ENCODE measurements at regions not wholly inside any gene's neighbourhood (a gene's known extent, or its start where the extent isn't known, plus 50 kb on each side); places are given as distances from the start of the nearest gene placed in this dataset.

DNA sequence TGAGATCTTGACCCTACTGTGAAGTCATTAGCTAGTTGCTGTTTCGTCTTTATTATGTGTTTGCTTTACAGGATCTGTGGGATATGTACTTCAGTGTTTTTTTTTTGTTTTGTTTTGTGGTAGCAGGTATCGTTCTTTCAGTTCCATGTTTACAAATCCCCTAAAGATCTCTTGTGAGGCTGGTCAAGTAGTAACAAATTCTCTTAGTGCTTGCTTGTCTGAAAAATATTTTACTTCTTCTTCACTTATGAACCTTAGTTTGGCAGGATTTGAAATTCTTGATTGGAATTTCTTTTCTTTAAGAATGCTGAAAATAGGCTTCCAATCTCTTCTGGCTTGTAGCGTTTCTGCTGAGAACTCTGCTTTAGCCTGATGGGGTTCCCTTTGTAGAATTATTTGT lies 235.8 kb upstream of the ALCAM start:
- TF ChIP-seq YY1 (IDR thresholded peaks at IDR 0.05; ENCODE audit: insufficient read depth, insufficient read length) (no peak), ZNF274 (IDR thresholded peaks at IDR 0.05; ENCODE audit: low read depth, low read length) (no peak)
